Karpas-422 (cell line): ENCODE measurements at regions not wholly inside any gene's neighbourhood (a gene's known extent, or its start where the extent isn't known, plus 50 kb on each side); places are given as distances from the start of the nearest gene placed in this dataset.

Source experiments
- DNase-seq: peaks from one replicate; pipeline ENCODE4 v3.0.0-alpha.2; 2015
- H2AFZ ChIP-seq: fragments of 200-600 bp; sonication (generic); 2 replicates; pipeline ENCODE4 v1.6.1; 2014; ENCODE audit warnings: antibody characterized with exemption, low read length, mixed read lengths
- H3K27ac ChIP-seq: fragments of 200-600 bp; sonication (generic); 2 replicates; pipeline ENCODE4 v1.5.1; 2014; ENCODE audit warnings: mild to moderate bottlenecking, low read length, moderate library complexity
- H3K27me3 ChIP-seq: fragments of 200-600 bp; sonication (generic); 2 replicates; pipeline ENCODE4 v1.6.1; 2014; ENCODE audit warnings: low read length, mixed read lengths
- H3K36me3 ChIP-seq: fragments of 200-600 bp; sonication (generic); 2 replicates; pipeline ENCODE4 v1.6.1; 2014; ENCODE audit warnings: low read length, mixed read lengths; ENCODE audit not compliant: insufficient read depth
- H3K4me1 ChIP-seq: fragments of 200-600 bp; sonication (generic); 2 replicates; pipeline ENCODE4 v1.6.1; 2014; ENCODE audit warnings: mild to moderate bottlenecking, low read length, mixed read lengths
- H3K4me2 ChIP-seq: fragments of 200-600 bp; sonication (generic); 2 replicates; pipeline ENCODE4 v1.6.1; 2014; ENCODE audit warnings: low read length, low read depth, mild to moderate bottlenecking; ENCODE audit not compliant: poor library complexity, severe bottlenecking
- H3K4me3 ChIP-seq: fragments of 200-600 bp; sonication (generic); 2 replicates; pipeline ENCODE4 v1.5.1; 2014; ENCODE audit warnings: mild to moderate bottlenecking, antibody characterized with exemption, low read length, mixed read lengths
- H3K79me2 ChIP-seq: fragments of 200-600 bp; sonication (generic); 2 replicates; pipeline ENCODE4 v1.6.1; 2014; ENCODE audit warnings: mild to moderate bottlenecking, low read length, mixed read lengths
- H3K9ac ChIP-seq: fragments of 200-600 bp; sonication (generic); 2 replicates; pipeline ENCODE4 v1.6.0; 2014; ENCODE audit warnings: low read length
- H3K9me2 ChIP-seq: fragments of 200-600 bp; sonication (generic), shearing (Covaris generic); replicated peaks from 2 replicates; pipeline ENCODE4 v1.6.0; 2014; ENCODE audit warnings: mild to moderate bottlenecking, low read length, moderate library complexity; ENCODE audit not compliant: insufficient read depth
- H3K9me3 ChIP-seq: fragments of 300-700, 200-600 bp; sonication (generic); 2 replicates; pipeline ENCODE4 v1.6.1; 2014; ENCODE audit warnings: low read length, mixed read lengths
- H4K20me1 ChIP-seq: fragments of 200-600 bp; sonication (generic); 2 replicates; pipeline ENCODE4 v1.6.1; 2014; ENCODE audit warnings: mild to moderate bottlenecking, antibody characterized with exemption, low read length, low read depth; ENCODE audit not compliant: insufficient read depth

- Histone ChIP-seq H3K9ac (no peak overlapping the region), H4K20me1 (no peaks in the 10 kb centered on the region), H2AFZ (no peak overlapping the region), H3K79me2 (no peaks in the 10 kb centered on the region), H3K9me2 (no peaks in the 10 kb centered on the region), H3K9me3 (no peaks in the 10 kb centered on the region), H3K36me3 (no peaks in the 10 kb centered on the region; the same call in 1 of the 2 replicates), H3K27ac (no peak overlapping the region), H3K4me3 (no peak overlapping the region), H3K27me3 (no peaks in the 10 kb centered on the region), H3K4me2 (no peak overlapping the region), H3K4me1 (no peaks in the 10 kb centered on the region)
- no peak for DNase-seq
Observed at GRCh38 chr13:33686772-33687480, 131.0 kb upstream of the RFC3 start.

DNA sequence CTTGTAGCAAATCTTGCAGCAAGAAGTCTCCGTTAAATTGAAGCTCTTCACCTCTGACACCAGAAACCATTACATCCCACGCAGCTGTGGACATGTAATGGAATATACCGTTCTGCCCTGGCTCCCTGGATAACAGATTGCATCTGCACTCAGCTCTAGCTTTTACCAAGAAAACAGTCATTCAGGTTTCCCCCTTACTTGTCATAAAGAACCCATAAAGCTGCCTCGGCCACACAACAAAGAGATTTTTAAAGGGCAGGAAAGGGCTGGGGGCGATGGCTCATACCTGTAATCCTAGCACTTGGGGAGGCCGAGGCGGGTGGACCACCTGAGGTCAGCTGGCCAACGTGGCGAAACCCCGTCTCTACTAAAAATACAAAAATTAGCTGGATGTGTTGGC lies 127.6 kb upstream of the RFC3 start:
- Histone ChIP-seq H3K9me3 (no peaks in the 10 kb centered on the region), H3K4me1 (peaks cover 4% of the 10 kb centered on the region; the same call in 1 of the 2 replicates), H3K36me3 (no peaks in the 10 kb centered on the region), H3K4me2 (no peak overlapping the region), H4K20me1 (no peaks in the 10 kb centered on the region), H3K9me2 (no peaks in the 10 kb centered on the region), H3K79me2 (no peaks in the 10 kb centered on the region), H3K9ac (no peak overlapping the region), H3K27me3 (no peaks in the 10 kb centered on the region), H3K27ac (no peak overlapping the region), H3K4me3 (no peak overlapping the region), H2AFZ (no peak overlapping the region)
- DNase-seq = no peak

- H3K79me2 ChIP-seq = no peaks in the 10 kb centered on the region
- no peak overlapping the region for H3K9ac ChIP-seq
- no peaks in the 10 kb centered on the region for H3K36me3 ChIP-seq
- H3K9me3 ChIP-seq = no peaks in the 10 kb centered on the region
- no peak for DNase-seq
- H3K27me3 ChIP-seq = no peaks in the 10 kb centered on the region
- no peaks in the 10 kb centered on the region for H4K20me1 ChIP-seq
- H3K4me2 ChIP-seq = no peak overlapping the region
- no peaks in the 10 kb centered on the region for H3K9me2 ChIP-seq
- no peak overlapping the region for H3K4me3 ChIP-seq
- H3K27ac ChIP-seq = no peak overlapping the region
- H2AFZ ChIP-seq = no peak overlapping the region
- peaks cover 4% of the 10 kb centered on the region; the same call in 1 of the 2 replicates for H3K4me1 ChIP-seq
Observed at GRCh38 chr13:33691980-33692379, 126.0 kb upstream of the RFC3 start.

DNA sequence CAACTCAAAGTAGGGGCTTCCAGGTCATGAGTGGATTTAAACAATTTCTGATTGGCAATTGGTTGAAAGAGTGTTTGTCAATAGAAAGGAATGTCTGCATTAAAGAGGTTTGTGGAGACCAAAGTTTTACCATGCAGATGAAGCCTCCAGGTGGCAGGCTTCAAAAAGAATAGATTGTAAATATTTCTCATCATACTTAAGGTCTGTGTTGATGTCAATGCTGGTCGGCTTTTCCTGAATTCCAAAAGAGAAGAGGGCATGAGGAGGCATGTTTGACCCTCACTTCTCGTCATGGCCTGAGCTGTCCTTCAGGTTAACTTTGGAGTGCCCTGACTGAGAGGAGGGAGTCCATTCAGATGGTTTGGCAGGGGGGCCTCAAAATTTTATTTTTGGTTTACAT lies 125.4 kb upstream of the RFC3 start:
- Histone ChIP-seq H3K9me3 (no peaks in the 10 kb centered on the region), H3K79me2 (no peaks in the 10 kb centered on the region), H3K9me2 (no peaks in the 10 kb centered on the region), H3K4me2 (no peak overlapping the region), H3K9ac (no peak overlapping the region), H3K27me3 (no peaks in the 10 kb centered on the region), H2AFZ (no peak overlapping the region), H3K36me3 (no peaks in the 10 kb centered on the region), H3K27ac (no peak overlapping the region), H4K20me1 (no peaks in the 10 kb centered on the region), H3K4me3 (no peak overlapping the region), H3K4me1 (peaks cover 4% of the 10 kb centered on the region; the same call in 1 of the 2 replicates)
- no peak for DNase-seq

DNA sequence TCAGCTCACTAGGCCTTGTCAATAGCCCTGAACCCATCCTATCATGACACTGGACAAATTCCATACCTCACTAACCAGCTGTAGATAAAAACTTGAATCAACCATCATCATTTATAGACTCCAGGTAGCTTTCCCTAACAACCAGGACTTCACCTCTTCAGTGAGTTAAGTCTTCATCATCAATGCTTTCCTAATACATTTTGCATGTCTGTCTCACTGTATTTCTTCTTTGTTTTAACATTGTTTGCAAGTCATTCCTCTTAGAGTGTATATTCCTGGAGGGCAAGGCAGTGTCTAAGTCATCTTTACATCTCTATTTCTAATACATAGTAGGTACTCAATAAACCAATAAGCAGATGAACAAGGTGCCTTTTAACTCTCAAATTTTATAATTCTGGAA lies 123.4 kb upstream of the RFC3 start:
- H3K4me1 ChIP-seq = peaks cover 12% of the 10 kb centered on the region; the same call in 1 of the 2 replicates
- no peaks in the 10 kb centered on the region for H3K79me2 ChIP-seq
- no peaks in the 10 kb centered on the region for H3K9me3 ChIP-seq
- no peak overlapping the region for H3K4me3 ChIP-seq
- H3K27me3 ChIP-seq = no peaks in the 10 kb centered on the region
- no peak overlapping the region for H3K27ac ChIP-seq
- no peaks in the 10 kb centered on the region for H3K9me2 ChIP-seq
- no peak overlapping the region for H2AFZ ChIP-seq
- DNase-seq = no peak
- no peaks in the 10 kb centered on the region for H4K20me1 ChIP-seq
- no peak overlapping the region for H3K4me2 ChIP-seq
- no peaks in the 10 kb centered on the region for H3K36me3 ChIP-seq
- no peak overlapping the region for H3K9ac ChIP-seq

DNA sequence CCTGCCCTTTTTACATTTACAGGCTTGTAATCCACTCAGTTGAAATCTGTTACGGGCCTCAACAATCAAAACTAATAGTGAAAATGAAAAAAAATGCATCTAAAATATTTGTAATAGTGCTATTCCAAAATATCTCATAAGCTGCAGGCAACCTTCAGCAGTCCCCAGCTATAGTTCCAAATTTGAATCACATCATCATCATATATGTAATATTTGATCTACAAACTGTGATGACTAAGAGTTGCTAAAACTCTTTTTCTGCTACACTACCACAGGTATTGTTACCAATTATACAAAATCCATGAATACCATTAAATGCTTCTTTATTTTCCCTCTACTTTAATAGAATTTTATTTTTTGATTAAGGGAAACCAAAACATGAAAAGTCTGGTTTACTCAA lies 121.4 kb upstream of the RFC3 start:
- Histone ChIP-seq H3K4me3 (no peak overlapping the region), H3K27ac (no peak overlapping the region), H3K36me3 (no peaks in the 10 kb centered on the region), H3K9ac (no peak overlapping the region), H4K20me1 (no peaks in the 10 kb centered on the region), H3K79me2 (no peaks in the 10 kb centered on the region), H3K4me1 (peaks cover 12% of the 10 kb centered on the region; the same call in 1 of the 2 replicates), H3K9me3 (no peaks in the 10 kb centered on the region), H3K4me2 (no peak overlapping the region), H3K9me2 (no peaks in the 10 kb centered on the region), H3K27me3 (no peaks in the 10 kb centered on the region), H2AFZ (no peak overlapping the region)
- DNase-seq = no peak

DNA sequence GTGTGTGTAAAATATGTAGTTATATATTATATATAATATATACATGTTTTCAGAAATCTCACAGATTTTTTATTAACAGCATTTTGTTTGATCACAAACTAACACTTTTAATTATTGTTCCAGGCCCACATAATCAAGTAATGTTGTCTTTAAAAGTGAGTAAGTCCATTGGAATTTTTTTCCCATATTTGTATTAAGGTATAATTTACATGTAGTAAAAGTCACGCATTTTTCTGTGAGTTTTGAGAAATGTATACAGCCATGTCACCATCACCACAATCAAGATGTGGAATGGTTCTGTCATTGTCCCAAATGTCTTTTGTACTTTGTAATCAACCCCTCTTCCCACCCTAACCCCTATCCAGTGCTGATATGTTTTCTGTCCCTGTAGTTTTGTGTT lies 120.0 kb upstream of the RFC3 start:
- Histone ChIP-seq H3K36me3 (no peaks in the 10 kb centered on the region), H3K4me3 (no peak overlapping the region), H3K4me1 (peaks cover 12% of the 10 kb centered on the region; the same call in 1 of the 2 replicates), H2AFZ (no peak overlapping the region), H3K27ac (no peak overlapping the region), H3K27me3 (no peaks in the 10 kb centered on the region), H4K20me1 (no peaks in the 10 kb centered on the region), H3K9me2 (no peaks in the 10 kb centered on the region), H3K4me2 (no peak overlapping the region), H3K9me3 (no peaks in the 10 kb centered on the region), H3K9ac (no peak overlapping the region), H3K79me2 (no peaks in the 10 kb centered on the region)
- no peak for DNase-seq

GRCh38 chr13:33707449-33707848 lies 110.5 kb upstream of the RFC3 start:
- Histone ChIP-seq H2AFZ (no peak overlapping the region), H3K9me3 (peaks cover 15% of the 10 kb centered on the region), H3K4me2 (no peak overlapping the region), H3K9ac (no peak overlapping the region), H3K4me3 (no peak overlapping the region), H3K36me3 (peaks cover 7% of the 10 kb centered on the region; the same call in 1 of the 2 replicates), H3K27me3 (no peaks in the 10 kb centered on the region), H3K4me1 (peaks cover 21% of the 10 kb centered on the region), H3K27ac (no peak overlapping the region), H3K9me2 (no peaks in the 10 kb centered on the region), H3K79me2 (no peaks in the 10 kb centered on the region), H4K20me1 (no peaks in the 10 kb centered on the region)
- DNase-seq = no peak
